Smooth muscle cell (in vitro differentiated cells): ENCODE measurements at regions not wholly inside any gene's neighbourhood (a gene's known extent, or its start where the extent isn't known, plus 50 kb on each side); places are given as distances from the start of the nearest gene placed in this dataset. TPM values are rescaled to one million over a fixed set of nuclear protein-coding genes. Genes with fewer than 3 reads are reported as not detected.

Experiments
- DNase-seq: peaks from one replicate; lab custom pipeline; 2025; ENCODE audit not compliant: unreplicated experiment; lab: John Stamatoyannopoulos, UW
- H2AFZ ChIP-seq: fragments of 200-600 bp; sonication (generic); 2 replicates; pipeline ENCODE4 v1.6.0; 2016; ENCODE audit warnings: antibody characterized with exemption, low read depth, mild to moderate bottlenecking
- H3F3A ChIP-seq: fragments of 200-600 bp; sonication (generic); 2 replicates; pipeline ENCODE4 v1.6.0; 2017; ENCODE audit warnings: antibody characterized with exemption, low read depth
- H3K27ac ChIP-seq: fragments of 200-600 bp; sonication (generic); 2 replicates; pipeline ENCODE4 v1.5.1; 2016; ENCODE audit warnings: low read depth, mild to moderate bottlenecking
- H3K27me3 ChIP-seq: fragments of 200-600 bp; sonication (generic); 2 replicates; pipeline ENCODE4 v1.6.1; 2016; ENCODE audit warnings: low read depth, mild to moderate bottlenecking
- H3K36me3 ChIP-seq: fragments of 200-600 bp; sonication (generic); 2 replicates; pipeline ENCODE4 v1.5.1; 2016; ENCODE audit warnings: low read depth
- H3K4me1 ChIP-seq: fragments of 200-600 bp; sonication (generic); 2 replicates; pipeline ENCODE4 v1.5.1; 2016; ENCODE audit warnings: low read depth
- H3K4me2 ChIP-seq: fragments of 200-600 bp; sonication (generic); 2 replicates; pipeline ENCODE4 v1.6.0; 2016; ENCODE audit warnings: mild to moderate bottlenecking
- H3K4me3 ChIP-seq: fragments of 200-600 bp; sonication (generic); 2 replicates; pipeline ENCODE4 v1.5.1; 2016; ENCODE audit warnings: mild to moderate bottlenecking
- H3K79me2 ChIP-seq: fragments of 200-600 bp; sonication (generic); 2 replicates; pipeline ENCODE4 v1.6.0; 2016; ENCODE audit warnings: low read depth, mild to moderate bottlenecking
- H3K9ac ChIP-seq: fragments of 200-600 bp; sonication (generic); 2 replicates; pipeline ENCODE4 v1.6.0; 2016; ENCODE audit warnings: low read depth
- H3K9me3 ChIP-seq: fragments of 200-600 bp; sonication (generic); replicated peaks from 2 replicates; pipeline ENCODE4 v1.5.1; 2016; ENCODE audit warnings: low read depth
- H4K20me1 ChIP-seq: fragments of 200-600 bp; sonication (generic); 2 replicates; pipeline ENCODE4 v1.6.0; 2016; ENCODE audit warnings: low read depth
- CTCF ChIP-seq: fragments of 200-600 bp; sonication (generic); IDR thresholded peaks from 2 replicates; pipeline ENCODE4 v1.5.1; 2017; ENCODE audit warnings: borderline replicate concordance, mild to moderate bottlenecking, antibody characterized with exemption; ENCODE audit not compliant: insufficient read depth, poor library complexity, severe bottlenecking
- WGBS: methylation state at CpG from one replicate; pipeline ENCODE4 v1.1.7; 2016; ENCODE audit warnings: low lambda C conversion rate; 5-methylcytosine and 5-hydroxymethylcytosine counted together
- small RNA-seq: library from RNA; depleted of rRNA; stranded (forward); fragments of <200 nt; gene quantifications from one replicate; pipeline ENCODE3, GENCODE V24; 2014

- Histone ChIP-seq H3F3A (no peaks in the 10 kb centered on the region), H3K4me2 (no peak overlapping the region), H4K20me1 (no peaks in the 10 kb centered on the region), H3K27ac (no peak overlapping the region), H3K36me3 (no peaks in the 10 kb centered on the region), H3K4me1 (no peaks in the 10 kb centered on the region), H3K27me3 (no peaks in the 10 kb centered on the region), H3K9me3 (no peaks in the 10 kb centered on the region), H3K79me2 (no peaks in the 10 kb centered on the region), H2AFZ (no peak overlapping the region), H3K9ac (no peak overlapping the region), H3K4me3 (no peak overlapping the region)
- 82% methylated on average over 2 of the region's 2 CpGs for WGBS
- no peak for DNase-seq
- TF ChIP-seq CTCF = no peak
Observed at GRCh38 chr13:34886121-34886875, 55.8 kb upstream of the NBEA start.

GRCh38 chr13:34886987-34887386, 55.1 kb upstream of the NBEA start:
- H3K27ac ChIP-seq = no peak overlapping the region
- no peak overlapping the region for H3K4me3 ChIP-seq
- H3K36me3 ChIP-seq = no peaks in the 10 kb centered on the region
- H3K9me3 ChIP-seq = no peaks in the 10 kb centered on the region
- no peaks in the 10 kb centered on the region for H3K79me2 ChIP-seq
- no peak overlapping the region for H3K9ac ChIP-seq
- no peaks in the 10 kb centered on the region for H3F3A ChIP-seq
- no peaks in the 10 kb centered on the region for H3K4me1 ChIP-seq
- no peaks in the 10 kb centered on the region for H4K20me1 ChIP-seq
- no peaks in the 10 kb centered on the region for H3K27me3 ChIP-seq
- no peak for TF ChIP-seq CTCF
- H2AFZ ChIP-seq = no peak overlapping the region
- H3K4me2 ChIP-seq = no peak overlapping the region
- no peak for DNase-seq
- 77% methylated on average over 1 of the region's 1 CpG for WGBS

Small RNA genes lying in the stretch of these regions (small RNA-seq; reads per million reads assigned to genes)
- gene AL356321.1 (not detected), gene RF00402 (not detected)
